PC-3 (cell line): ENCODE measurements at regions not wholly inside any gene's neighbourhood (a gene's known extent, or its start where the extent isn't known, plus 50 kb on each side); places are given as distances from the start of the nearest gene placed in this dataset.

ENCODE experiments used
- ATAC-seq: fragments of 200-7000 bp; cut with Tn5 transposase; 2 replicates; pipeline ENCODE4 v1.9.1; 2020; ENCODE audit warnings: mild to moderate bottlenecking, moderate library complexity
- BruUV-seq: library from RNA; stranded (reverse); fragments of 400-500 nt; replicated peaks from 2 replicates; lab custom pipeline; 2021; lab: Mats Ljungman, UMichigan
- CTCF ChIA-PET: fragments of 300-600 bp; sonication (Branson Sonifier 250); formaldehyde crosslinking; loops from one replicate; lab custom pipeline; 2022; ENCODE audit warnings: antibody characterized with exemption; lab: Charles Lee
- POLR2A ChIA-PET: fragments of 300-600 bp; sonication (Branson Sonifier 250); formaldehyde crosslinking; loops from one replicate; lab custom pipeline; 2022; ENCODE audit warnings: antibody characterized with exemption; ENCODE audit not compliant: unreplicated experiment; lab: Charles Lee
- DNase-seq: peaks from one replicate; pipeline ENCODE4 v3.0.0-alpha.2; 2015
- H2AFZ ChIP-seq: fragments of 300-600 bp; sonication (generic); 2 replicates; pipeline ENCODE4 v1.6.0; 2016; ENCODE audit warnings: antibody characterized with exemption, low read length
- H3F3A ChIP-seq: fragments of 300-600 bp; sonication (generic); one replicate; pipeline ENCODE4 v1.6.0; 2017; ENCODE audit warnings: antibody characterized with exemption, low read length, control low read depth, mild to moderate bottlenecking; ENCODE audit not compliant: unreplicated experiment
- H3K27ac ChIP-seq: fragments of 300-600 bp; sonication (generic); 2 replicates; pipeline ENCODE4 v1.5.1; 2016; ENCODE audit warnings: mild to moderate bottlenecking, low read length
- H3K27me3 ChIP-seq: fragments of 300-600 bp; sonication (generic); 2 replicates; pipeline ENCODE4 v1.6.1; 2016; ENCODE audit warnings: low read length, mixed read lengths
- H3K36me3 ChIP-seq: fragments of 300-600 bp; sonication (generic); 2 replicates; pipeline ENCODE4 v1.6.1; 2016; ENCODE audit warnings: low read depth, mixed run types, low read length, mixed read lengths
- H3K4me1 ChIP-seq: fragments of 300-600 bp; sonication (generic); 2 replicates; pipeline ENCODE4 v1.5.1; 2016; ENCODE audit warnings: low read length; ENCODE audit not compliant: insufficient read depth
- H3K4me2 ChIP-seq: fragments of 300-600 bp; sonication (generic); 2 replicates; pipeline ENCODE4 v1.6.0; 2016; ENCODE audit warnings: low read length
- H3K4me3 ChIP-seq: fragments of 300-600 bp; sonication (generic); 2 replicates; pipeline ENCODE4 v1.5.1; 2016; ENCODE audit warnings: mild to moderate bottlenecking, low read length, mixed read lengths
- H3K79me2 ChIP-seq: fragments of 300-600 bp; sonication (generic); 2 replicates; pipeline ENCODE4 v1.6.1; 2017; ENCODE audit warnings: low read length, mixed read lengths
- H3K9ac ChIP-seq: fragments of 300-600 bp; sonication (generic); 2 replicates; pipeline ENCODE4 v1.6.0; 2016; ENCODE audit warnings: mild to moderate bottlenecking, low read length
- H3K9me2 ChIP-seq: fragments of 300-600 bp; sonication (generic); replicated peaks from 2 replicates; pipeline ENCODE4 v1.6.1; 2016; ENCODE audit warnings: mixed run types, low read length, mixed read lengths
- H3K9me3 ChIP-seq: fragments of 300-600 bp; sonication (generic); 2 replicates; pipeline ENCODE4 v1.6.1; 2016; ENCODE audit warnings: low read length, mixed read lengths
- H4K20me1 ChIP-seq: fragments of 300-600 bp; sonication (generic); 2 replicates; pipeline ENCODE4 v1.6.1; 2016; ENCODE audit warnings: low read length, mixed read lengths
- EZH2 ChIP-seq: fragments of 300-600 bp; sonication (generic); IDR thresholded peaks from one replicate; pipeline ENCODE4 v1.6.1; 2017; ENCODE audit warnings: antibody characterized with exemption, mild to moderate bottlenecking, low read length; ENCODE audit not compliant: unreplicated experiment
- EZH2phosphoT487 ChIP-seq: fragments of 300-600 bp; sonication (generic); IDR thresholded peaks from 2 replicates; pipeline ENCODE4 v1.6.1; 2018; ENCODE audit warnings: mild to moderate bottlenecking, antibody characterized with exemption, low read length, borderline replicate concordance
- intact Hi-C: fragments of 100-400 bp; cut with micrococcal nuclease; formaldehyde crosslinking; loops from 2 replicates; pipeline ENCODE4 v1.9.0; 2023
- TF ChIP-seq, protein P1 (sequence below): fragments of 300-600 bp; sonication (generic); conservative IDR thresholded peaks from 2 replicates; pipeline ENCODE4 v1.5.1; 2017; ENCODE audit warnings: antibody characterized with exemption, low read depth, mild to moderate bottlenecking, low read length

DNA sequence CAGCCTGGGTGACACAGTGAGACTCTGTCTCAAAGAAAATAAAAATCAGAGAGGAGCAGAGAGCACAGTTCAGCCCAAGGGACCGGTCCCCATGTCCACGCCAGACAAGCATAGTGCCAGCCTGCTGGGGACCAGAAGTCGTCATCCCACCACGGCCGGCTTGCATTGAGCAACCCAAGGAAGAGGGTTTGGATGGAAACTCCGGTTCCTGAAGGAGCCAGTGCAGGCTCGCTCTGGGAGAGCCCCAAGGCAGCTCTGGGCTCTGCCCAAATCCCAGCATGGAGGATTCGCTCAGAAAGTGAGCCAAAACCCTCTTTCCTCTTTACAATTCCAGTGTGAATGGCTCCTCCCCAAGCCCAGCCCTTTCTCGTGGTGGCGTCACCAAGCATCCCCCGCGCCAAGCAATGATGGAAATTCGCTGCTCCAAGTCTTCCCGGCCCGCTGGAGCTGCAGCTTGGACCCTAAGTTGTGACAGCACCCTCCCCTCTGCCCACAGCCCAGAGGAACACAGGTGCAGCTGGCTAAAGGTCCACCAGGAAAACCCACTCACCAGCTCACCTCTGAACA lies 64.1 kb upstream of the SLC25A33 start:
- H3K36me3 ChIP-seq, result no peaks in the 10 kb centered on the region
- TF ChIP-seq EZH2phosphoT487, result no peak
- TF ChIP-seq, protein P1, sequence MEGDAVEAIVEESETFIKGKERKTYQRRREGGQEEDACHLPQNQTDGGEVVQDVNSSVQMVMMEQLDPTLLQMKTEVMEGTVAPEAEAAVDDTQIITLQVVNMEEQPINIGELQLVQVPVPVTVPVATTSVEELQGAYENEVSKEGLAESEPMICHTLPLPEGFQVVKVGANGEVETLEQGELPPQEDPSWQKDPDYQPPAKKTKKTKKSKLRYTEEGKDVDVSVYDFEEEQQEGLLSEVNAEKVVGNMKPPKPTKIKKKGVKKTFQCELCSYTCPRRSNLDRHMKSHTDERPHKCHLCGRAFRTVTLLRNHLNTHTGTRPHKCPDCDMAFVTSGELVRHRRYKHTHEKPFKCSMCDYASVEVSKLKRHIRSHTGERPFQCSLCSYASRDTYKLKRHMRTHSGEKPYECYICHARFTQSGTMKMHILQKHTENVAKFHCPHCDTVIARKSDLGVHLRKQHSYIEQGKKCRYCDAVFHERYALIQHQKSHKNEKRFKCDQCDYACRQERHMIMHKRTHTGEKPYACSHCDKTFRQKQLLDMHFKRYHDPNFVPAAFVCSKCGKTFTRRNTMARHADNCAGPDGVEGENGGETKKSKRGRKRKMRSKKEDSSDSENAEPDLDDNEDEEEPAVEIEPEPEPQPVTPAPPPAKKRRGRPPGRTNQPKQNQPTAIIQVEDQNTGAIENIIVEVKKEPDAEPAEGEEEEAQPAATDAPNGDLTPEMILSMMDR, result no peak
- no peak for TF ChIP-seq EZH2
- H3K27ac ChIP-seq, result no peak overlapping the region
- intact Hi-C loops, result loop anchor here (10.0 kb wide), 1 partner anchor 350 kb away; the partner anchor contains the start of gene GPR157
- H3K27me3 ChIP-seq, result no peaks in the 10 kb centered on the region
- ATAC-seq (no peak), DNase-seq (no peak)
- H3K9ac ChIP-seq, result no peak overlapping the region
- no peaks in the 10 kb centered on the region for H3K9me3 ChIP-seq
- no peak overlapping the region for H3K4me3 ChIP-seq
- H3K4me1 ChIP-seq, result peaks cover 25% of the 10 kb centered on the region
- no peaks in the 10 kb centered on the region for H3K79me2 ChIP-seq
- H3K9me2 ChIP-seq, result no peaks in the 10 kb centered on the region
- H2AFZ ChIP-seq, result no peak overlapping the region
- no peaks in the 10 kb centered on the region for H4K20me1 ChIP-seq
- no TSS peak for BruUV-seq
- H3K4me2 ChIP-seq, result no peak overlapping the region
- POLR2A ChIA-PET, result no interaction called here
- no peaks in the 10 kb centered on the region for H3F3A ChIP-seq
- CTCF ChIA-PET, result no interaction called here

DNA sequence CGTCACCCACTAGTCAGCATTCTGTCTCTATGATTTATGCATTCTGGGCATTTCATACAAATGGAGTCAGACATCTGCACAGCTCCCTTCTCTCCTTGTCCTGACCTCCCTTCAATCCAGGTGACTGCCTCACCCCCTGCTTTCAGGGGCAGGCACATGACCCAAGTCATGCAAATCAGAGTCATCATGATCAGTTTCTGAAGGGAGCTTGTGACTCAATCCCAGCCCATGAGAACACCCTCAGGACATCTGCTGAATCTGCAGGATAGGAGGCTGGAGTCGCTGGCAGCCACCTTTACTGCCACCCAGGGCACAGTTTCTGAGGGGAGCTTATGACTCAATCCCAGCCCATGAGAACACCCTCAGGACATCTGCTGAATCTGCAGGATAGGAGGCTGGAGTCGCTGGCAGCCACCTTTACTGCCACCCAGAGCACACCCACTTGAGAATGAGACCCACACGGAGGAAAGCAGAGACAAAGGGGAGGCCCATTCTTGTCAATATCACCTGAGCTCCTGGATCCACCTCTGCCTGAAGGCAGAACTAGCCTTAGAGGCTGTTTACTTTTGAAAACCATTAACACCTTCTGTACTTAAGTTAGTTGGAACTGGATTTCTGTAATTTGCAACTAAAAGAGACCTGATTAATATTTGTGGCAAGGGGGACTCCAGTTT lies 62.3 kb upstream of the SLC25A33 start:
- ATAC-seq (peak; percentile 57), DNase-seq (peak; percentile 80)
- H3K4me1 ChIP-seq, result peaks cover 25% of the 10 kb centered on the region
- ChIA-PET CTCF (no interaction called here), POLR2A (no interaction called here)
- no peak overlapping the region for H2AFZ ChIP-seq
- intact Hi-C loops, result loop anchor here (10.0 kb wide), 1 partner anchor 352 kb away; the partner anchor contains the start of gene GPR157
- no peaks in the 10 kb centered on the region for H3K27me3 ChIP-seq
- peak overlapping the region; percentile 48 for H3K27ac ChIP-seq
- no peaks in the 10 kb centered on the region for H3K36me3 ChIP-seq
- no peaks in the 10 kb centered on the region for H3K79me2 ChIP-seq
- H3F3A ChIP-seq, result no peaks in the 10 kb centered on the region
- no peak for TF ChIP-seq EZH2phosphoT487
- H3K4me2 ChIP-seq, result peak overlapping the region; percentile 33
- no peak overlapping the region for H3K4me3 ChIP-seq
- H3K9me3 ChIP-seq, result no peaks in the 10 kb centered on the region
- no peak overlapping the region for H3K9ac ChIP-seq
- no peaks in the 10 kb centered on the region for H4K20me1 ChIP-seq
- no peaks in the 10 kb centered on the region for H3K9me2 ChIP-seq
- no TSS peak for BruUV-seq

DNA sequence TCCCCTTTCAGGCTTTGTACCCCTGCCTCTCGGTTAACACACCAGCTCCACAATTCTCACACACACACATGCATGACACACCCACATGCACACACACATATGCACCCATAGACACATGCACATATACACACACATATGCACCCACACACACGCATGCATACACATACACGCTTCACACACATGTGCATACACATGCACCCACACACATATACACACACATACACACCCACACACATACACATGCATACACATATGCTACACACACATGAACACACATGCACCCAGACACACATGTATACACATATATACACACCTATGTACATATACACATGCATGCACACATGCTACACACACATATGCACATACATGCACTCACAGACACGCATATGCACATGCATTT lies 61.7 kb upstream of the SLC25A33 start:
- Histone ChIP-seq H4K20me1 (no peaks in the 10 kb centered on the region), H3K36me3 (no peaks in the 10 kb centered on the region), H3K27me3 (no peaks in the 10 kb centered on the region), H3K27ac (peak overlapping the region; percentile 48), H3K9me2 (no peaks in the 10 kb centered on the region), H3K79me2 (no peaks in the 10 kb centered on the region), H2AFZ (no peak overlapping the region), H3K9me3 (no peaks in the 10 kb centered on the region), H3K4me3 (no peak overlapping the region), H3K9ac (no peak overlapping the region), H3F3A (no peaks in the 10 kb centered on the region), H3K4me2 (peak overlapping the region; percentile 33), H3K4me1 (peaks cover 24% of the 10 kb centered on the region)
- POLR2A ChIA-PET, result no interaction called here
- no peak for TF ChIP-seq EZH2phosphoT487
- no peak for TF ChIP-seq EZH2
- TF ChIP-seq, protein P1, result no peak
- intact Hi-C loops, result loop anchor here (10.0 kb wide), 1 partner anchor 353 kb away; the partner anchor contains the start of gene GPR157
- DNase-seq (no peak), ATAC-seq (no peak)
- CTCF ChIA-PET, result no interaction called here
- BruUV-seq, result no TSS peak
